WTC11 (cell line): ENCODE measurements at regions not wholly inside any gene's neighbourhood (a gene's known extent, or its start where the extent isn't known, plus 50 kb on each side); places are given as distances from the start of the nearest gene placed in this dataset.

Experiments
- ATAC-seq: fragments of 200-7000 bp; cut with Tn5 transposase; 2 replicates; pipeline ENCODE4 v1.10.0; 2021; ENCODE audit warnings: mild to moderate bottlenecking, moderate library complexity
- CTCF ChIA-PET: fragments of 300-600 bp; sonication (Branson Sonifier 250); formaldehyde crosslinking; loops from one replicate; lab custom pipeline; 2021; ENCODE audit warnings: antibody characterized with exemption; lab: Charles Lee
- POLR2A ChIA-PET: fragments of 350-600 bp; sonication (Branson Sonifier 250); formaldehyde crosslinking; loops from one replicate; lab custom pipeline; 2021; ENCODE audit warnings: antibody characterized with exemption; lab: Charles Lee
- DNase-seq: peaks from one replicate; pipeline ENCODE4 v3.0.0; 2021; ENCODE audit warnings: low spot score
- H3K27ac Mint-ChIP-seq: 2 replicates; pipeline ENCODE4 v1.8.0; 2021; ENCODE audit warnings: mixed read lengths
- H3K27me3 Mint-ChIP-seq: 2 replicates; pipeline ENCODE4 v1.8.0; 2021; ENCODE audit warnings: low read depth, mild to moderate bottlenecking, moderate library complexity, mixed read lengths
- H3K36me3 Mint-ChIP-seq: 2 replicates; pipeline ENCODE4 v1.8.0; 2021; ENCODE audit warnings: mixed read lengths
- H3K4me1 Mint-ChIP-seq: 2 replicates; pipeline ENCODE4 v1.8.0; 2022; ENCODE audit warnings: mixed read lengths
- H3K4me3 Mint-ChIP-seq: 2 replicates; pipeline ENCODE4 v1.8.0; 2021; ENCODE audit warnings: mild to moderate bottlenecking, moderate library complexity, mixed read lengths
- H3K9me3 Mint-ChIP-seq: 2 replicates; pipeline ENCODE4 v1.8.0; 2021; ENCODE audit warnings: mixed read lengths
- ARID4B ChIP-seq: sonication (generic); formaldehyde crosslinking; IDR thresholded peaks from 2 replicates; pipeline ENCODE4 v1.8.0; 2023; ENCODE audit warnings: missing genetic modification reagents, mild to moderate bottlenecking, borderline replicate concordance
- ATF3 ChIP-seq: sonication (generic); formaldehyde crosslinking; conservative IDR thresholded peaks from 2 replicates; pipeline ENCODE4 v1.8.1; 2022; ENCODE audit warnings: mild to moderate bottlenecking, missing genetic modification reagents
- ATF6 ChIP-seq: sonication (generic); formaldehyde crosslinking; IDR thresholded peaks from 2 replicates; pipeline ENCODE4 v1.8.1; 2023; ENCODE audit warnings: mild to moderate bottlenecking, missing genetic modification reagents
- CBFB ChIP-seq: sonication (generic); formaldehyde crosslinking; IDR thresholded peaks from 2 replicates; pipeline ENCODE4 v1.8.1; 2022; ENCODE audit warnings: mild to moderate bottlenecking, low read depth, missing genetic modification reagents
- CTCF ChIP-seq: fragments of 200-600 bp; IDR thresholded peaks from 2 replicates; pipeline ENCODE4 v1.8.0; 2022; ENCODE audit warnings: antibody characterized with exemption
- E2F4 ChIP-seq: sonication (generic); formaldehyde crosslinking; IDR thresholded peaks from 2 replicates; pipeline ENCODE4 v1.8.1; 2022; ENCODE audit warnings: low read depth, mild to moderate bottlenecking, moderate library complexity, missing genetic modification reagents, borderline replicate concordance
- GRHL2 ChIP-seq: fragments of 250-450 bp; sonication (Bioruptor Pico); IDR thresholded peaks from 2 replicates; pipeline ENCODE4 v1.8.0; 2022; ENCODE audit warnings: mild to moderate bottlenecking, moderate library complexity; ENCODE audit not compliant: insufficient replicate concordance, severe bottlenecking
- HMGA2 ChIP-seq: fragments of 250-450 bp; sonication (Bioruptor Pico); IDR thresholded peaks from 2 replicates; pipeline ENCODE4 v1.4.0; 2021; ENCODE audit warnings: mild to moderate bottlenecking, moderate library complexity
- MLX ChIP-seq: sonication (generic); formaldehyde crosslinking; IDR thresholded peaks from 2 replicates; pipeline ENCODE4 v1.8.1; 2023; ENCODE audit warnings: mild to moderate bottlenecking, missing genetic modification reagents, moderate library complexity
- NFE2L1 ChIP-seq: sonication (generic); formaldehyde crosslinking; IDR thresholded peaks from 2 replicates; pipeline ENCODE4 v1.8.1; 2023; ENCODE audit warnings: missing genetic modification reagents
- RORB ChIP-seq: fragments of 250-450 bp; sonication (Bioruptor Pico); IDR thresholded peaks from 2 replicates; pipeline ENCODE4 v1.9.0; 2021; ENCODE audit warnings: mild to moderate bottlenecking
- TP53 ChIP-seq: sonication (generic); formaldehyde crosslinking; IDR thresholded peaks from 2 replicates; pipeline ENCODE4 v1.8.1; 2023; ENCODE audit warnings: mild to moderate bottlenecking, missing genetic modification reagents
- USF1 ChIP-seq: sonication (generic); formaldehyde crosslinking; IDR thresholded peaks from 2 replicates; pipeline ENCODE4 v1.8.0; 2022; ENCODE audit warnings: mild to moderate bottlenecking, missing genetic modification reagents
- ZBTB21 ChIP-seq: sonication (generic); formaldehyde crosslinking; IDR thresholded peaks from 2 replicates; pipeline ENCODE4 v1.8.1; 2023; ENCODE audit warnings: mild to moderate bottlenecking, missing genetic modification reagents, borderline replicate concordance
- ZNF121 ChIP-seq: sonication (generic); formaldehyde crosslinking; IDR thresholded peaks from 2 replicates; pipeline ENCODE4 v1.8.0; 2023; ENCODE audit warnings: missing genetic modification reagents
- ZNF232 ChIP-seq: sonication (generic); formaldehyde crosslinking; IDR thresholded peaks from 2 replicates; pipeline ENCODE4 v1.8.0; 2022; ENCODE audit warnings: mild to moderate bottlenecking, missing genetic modification reagents
- ZNF425 ChIP-seq: fragments of 250-450 bp; sonication (Bioruptor Pico); conservative IDR thresholded peaks from 2 replicates; pipeline ENCODE4 v1.9.0; 2021; ENCODE audit warnings: mild to moderate bottlenecking
- ZNF532 ChIP-seq: fragments of 250-450 bp; sonication (Bioruptor Pico); IDR thresholded peaks from 2 replicates; pipeline ENCODE4 v1.9.0; 2021; ENCODE audit warnings: mild to moderate bottlenecking, borderline replicate concordance
- TF ChIP-seq, protein P1 (sequence below): sonication (generic); formaldehyde crosslinking; IDR thresholded peaks from 2 replicates; pipeline ENCODE4 v1.8.1; 2022; ENCODE audit warnings: mild to moderate bottlenecking, moderate library complexity, missing genetic modification reagents

GRCh38 chr13:80989241-80989640 lies 648.3 kb upstream of the SPRY2 start:
- TF ChIP-seq ZNF425 (CRISPR knock-in tag) (no peak), CTCF (no peak), ZNF232 (no peak), USF1 (no peak), ZBTB21 (CRISPR knock-in tag) (no peak), CBFB (no peak), ZNF532 (no peak), MLX (CRISPR knock-in tag) (no peak), NFE2L1 (no peak), GRHL2 (CRISPR knock-in tag) (no peak), TP53 (CRISPR knock-in tag) (no peak), ATF6 (CRISPR knock-in tag) (no peak), ATF3 (CRISPR knock-in tag) (no peak), ZNF121 (CRISPR knock-in tag) (no peak), E2F4 (CRISPR knock-in tag) (no peak), HMGA2 (CRISPR knock-in tag) (no peak), RORB (no peak), ARID4B (CRISPR knock-in tag) (no peak)
- TF ChIP-seq, protein P1, sequence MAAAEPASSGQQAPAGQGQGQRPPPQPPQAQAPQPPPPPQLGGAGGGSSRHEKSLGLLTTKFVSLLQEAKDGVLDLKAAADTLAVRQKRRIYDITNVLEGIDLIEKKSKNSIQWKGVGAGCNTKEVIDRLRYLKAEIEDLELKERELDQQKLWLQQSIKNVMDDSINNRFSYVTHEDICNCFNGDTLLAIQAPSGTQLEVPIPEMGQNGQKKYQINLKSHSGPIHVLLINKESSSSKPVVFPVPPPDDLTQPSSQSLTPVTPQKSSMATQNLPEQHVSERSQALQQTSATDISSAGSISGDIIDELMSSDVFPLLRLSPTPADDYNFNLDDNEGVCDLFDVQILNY (CRISPR knock-in tag): no peak
- Mint-ChIP-seq H3K27ac (no peak overlapping the region), H3K4me3 (no peak overlapping the region), H3K4me1 (no peaks in the 10 kb centered on the region), H3K27me3 (no peaks in the 10 kb centered on the region; the same call in 1 of the 2 replicates), H3K36me3 (peaks cover 21% of the 10 kb centered on the region), H3K9me3 (peaks cover 39% of the 10 kb centered on the region)
- ChIA-PET POLR2A (no interaction called here), CTCF (interaction anchor here (1.1 to 1.5 kb wide), 2 partner anchors 10 to 28 kb away, joined by 3 to 4 read pairs; no protein-coding TSS in a partner anchor)
- DNase-seq (no peak), ATAC-seq (no peak)
